M059J (cell line): ENCODE measurements at regions not wholly inside any gene's neighbourhood (a gene's known extent, or its start where the extent isn't known, plus 50 kb on each side); places are given as distances from the start of the nearest gene placed in this dataset.
"Not testable (repeated sequence)": the region's sequence is repeated elsewhere in the genome, so short reads cannot be mapped to it uniquely, and the experiment has no call there.

Source experiments
- DNase-seq: peaks from one replicate; pipeline ENCODE4 v3.0.0-alpha.2; 2012; ENCODE audit warnings: low read depth

- no peak for DNase-seq
These were observed 534.2 kb downstream of the NSUN3 start for GRCh38 chr3:94596887-94597566.

- no peak for DNase-seq
These were observed 544.9 kb downstream of the NSUN3 start for GRCh38 chr3:94607778-94608177.

- DNase-seq, result no peak
These were observed 547.0 kb downstream of the NSUN3 start for GRCh38 chr3:94609908-94610307.

GRCh38 chr3:94611596-94611995 lies 548.7 kb downstream of the NSUN3 start:
- no peak for DNase-seq

GRCh38 chr3:94612631-94613030 lies 549.8 kb downstream of the NSUN3 start:
- DNase-seq, result no peak

GRCh38 chr3:94614192-94614591 lies 551.3 kb downstream of the NSUN3 start:
- DNase-seq, result no peak

GRCh38 chr3:94615275-94616065 lies 552.6 kb downstream of the NSUN3 start:
- no peak for DNase-seq

GRCh38 chr3:94616833-94617232 lies 554.0 kb downstream of the NSUN3 start:
- DNase-seq, result no peak

- no peak for DNase-seq
These were observed 554.5 kb downstream of the NSUN3 start for GRCh38 chr3:94617312-94617711.

GRCh38 chr3:94619643-94620042 lies 556.8 kb downstream of the NSUN3 start:
- no peak for DNase-seq

- no peak for DNase-seq
These were observed 563.7 kb downstream of the NSUN3 start for GRCh38 chr3:94626573-94626972.

GRCh38 chr3:94627689-94628088 lies 564.8 kb downstream of the NSUN3 start:
- DNase-seq, result no peak

- DNase-seq, result no peak
These were observed 580.5 kb downstream of the NSUN3 start for GRCh38 chr3:94643400-94643799.

- no peak for DNase-seq
These were observed 582.9 kb downstream of the NSUN3 start for GRCh38 chr3:94645790-94646189.

GRCh38 chr3:94647131-94647530 lies 584.3 kb downstream of the NSUN3 start:
- DNase-seq, result no peak

GRCh38 chr3:94648270-94649180 lies 585.7 kb downstream of the NSUN3 start:
- not testable (repeated sequence) for DNase-seq

GRCh38 chr3:94654096-94654495 lies 591.2 kb downstream of the NSUN3 start:
- no peak for DNase-seq

- no peak for DNase-seq
These were observed 603.1 kb downstream of the NSUN3 start for GRCh38 chr3:94665922-94666321.

GRCh38 chr3:94671078-94671477 lies 608.2 kb downstream of the NSUN3 start:
- no peak for DNase-seq

GRCh38 chr3:94673876-94674275 lies 611.0 kb downstream of the NSUN3 start:
- no peak for DNase-seq

- DNase-seq, result no peak
These were observed 623.3 kb downstream of the NSUN3 start for GRCh38 chr3:94686208-94686607.

GRCh38 chr3:94693997-94694640 lies 631.3 kb downstream of the NSUN3 start:
- DNase-seq, result no peak
